RWPE1 (cell line): ENCODE measurements at regions not wholly inside any gene's neighbourhood (a gene's known extent, or its start where the extent isn't known, plus 50 kb on each side); places are given as distances from the start of the nearest gene placed in this dataset.

Experiments
- CTCF ChIA-PET: fragments of 350-600 bp; sonication (Branson Sonifier 250); formaldehyde crosslinking; extraction: SDS; loops from one replicate; lab custom pipeline; 2021; lab: Yijun Ruan, JAX
- POLR2A ChIA-PET: fragments of 400-600 bp; formaldehyde crosslinking; extraction: SDS; loops from one replicate; lab custom pipeline; 2020; ENCODE audit warnings: antibody characterized with exemption; ENCODE audit not compliant: low non-redundant PET; lab: Yijun Ruan, JAX
- DNase-seq: peaks from one replicate; pipeline ENCODE4 v3.0.0; 2012; ENCODE audit warnings: low spot score
- H3K27ac ChIP-seq: fragments of 450-650 bp; 2 replicates; pipeline ENCODE4 v1.5.1; 2017
- TF ChIP-seq, protein P1 (sequence below): fragments of 450-650 bp; conservative IDR thresholded peaks from 2 replicates; pipeline ENCODE4 v1.5.1; 2017; ENCODE audit warnings: low read depth, mild to moderate bottlenecking

DNA sequence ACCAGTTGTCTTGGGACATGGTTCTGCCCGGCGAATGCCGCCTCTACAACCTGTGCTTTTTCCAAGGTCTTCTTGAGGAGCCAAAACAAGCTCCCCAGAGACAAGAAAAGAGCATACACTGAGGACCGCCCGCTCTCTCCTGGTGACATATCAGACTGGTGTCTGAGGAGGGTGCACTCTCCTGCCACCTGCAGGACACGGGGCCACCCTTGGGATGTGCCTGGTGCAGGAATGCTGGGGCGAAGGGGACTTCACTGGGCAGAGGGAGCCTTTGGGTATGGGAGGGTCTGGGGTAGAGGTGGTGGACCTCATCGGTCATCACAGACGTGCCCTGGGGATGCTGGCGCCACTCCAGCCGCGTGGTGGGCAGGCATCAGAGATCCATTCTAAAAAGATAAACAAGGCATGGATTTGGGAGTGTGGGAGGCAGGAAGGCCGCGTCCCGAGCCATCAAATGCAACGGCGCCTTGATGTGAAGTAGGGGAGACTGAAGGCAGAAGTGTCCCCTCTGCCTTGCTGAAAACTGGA is 163.3 kb downstream of the CD83 start:
- H3K27ac ChIP-seq = no peak overlapping the region
- TF ChIP-seq, protein P1, sequence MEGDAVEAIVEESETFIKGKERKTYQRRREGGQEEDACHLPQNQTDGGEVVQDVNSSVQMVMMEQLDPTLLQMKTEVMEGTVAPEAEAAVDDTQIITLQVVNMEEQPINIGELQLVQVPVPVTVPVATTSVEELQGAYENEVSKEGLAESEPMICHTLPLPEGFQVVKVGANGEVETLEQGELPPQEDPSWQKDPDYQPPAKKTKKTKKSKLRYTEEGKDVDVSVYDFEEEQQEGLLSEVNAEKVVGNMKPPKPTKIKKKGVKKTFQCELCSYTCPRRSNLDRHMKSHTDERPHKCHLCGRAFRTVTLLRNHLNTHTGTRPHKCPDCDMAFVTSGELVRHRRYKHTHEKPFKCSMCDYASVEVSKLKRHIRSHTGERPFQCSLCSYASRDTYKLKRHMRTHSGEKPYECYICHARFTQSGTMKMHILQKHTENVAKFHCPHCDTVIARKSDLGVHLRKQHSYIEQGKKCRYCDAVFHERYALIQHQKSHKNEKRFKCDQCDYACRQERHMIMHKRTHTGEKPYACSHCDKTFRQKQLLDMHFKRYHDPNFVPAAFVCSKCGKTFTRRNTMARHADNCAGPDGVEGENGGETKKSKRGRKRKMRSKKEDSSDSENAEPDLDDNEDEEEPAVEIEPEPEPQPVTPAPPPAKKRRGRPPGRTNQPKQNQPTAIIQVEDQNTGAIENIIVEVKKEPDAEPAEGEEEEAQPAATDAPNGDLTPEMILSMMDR = no peak
- POLR2A ChIA-PET = no interaction called here
- CTCF ChIA-PET = no interaction called here
- no peak for DNase-seq

DNA sequence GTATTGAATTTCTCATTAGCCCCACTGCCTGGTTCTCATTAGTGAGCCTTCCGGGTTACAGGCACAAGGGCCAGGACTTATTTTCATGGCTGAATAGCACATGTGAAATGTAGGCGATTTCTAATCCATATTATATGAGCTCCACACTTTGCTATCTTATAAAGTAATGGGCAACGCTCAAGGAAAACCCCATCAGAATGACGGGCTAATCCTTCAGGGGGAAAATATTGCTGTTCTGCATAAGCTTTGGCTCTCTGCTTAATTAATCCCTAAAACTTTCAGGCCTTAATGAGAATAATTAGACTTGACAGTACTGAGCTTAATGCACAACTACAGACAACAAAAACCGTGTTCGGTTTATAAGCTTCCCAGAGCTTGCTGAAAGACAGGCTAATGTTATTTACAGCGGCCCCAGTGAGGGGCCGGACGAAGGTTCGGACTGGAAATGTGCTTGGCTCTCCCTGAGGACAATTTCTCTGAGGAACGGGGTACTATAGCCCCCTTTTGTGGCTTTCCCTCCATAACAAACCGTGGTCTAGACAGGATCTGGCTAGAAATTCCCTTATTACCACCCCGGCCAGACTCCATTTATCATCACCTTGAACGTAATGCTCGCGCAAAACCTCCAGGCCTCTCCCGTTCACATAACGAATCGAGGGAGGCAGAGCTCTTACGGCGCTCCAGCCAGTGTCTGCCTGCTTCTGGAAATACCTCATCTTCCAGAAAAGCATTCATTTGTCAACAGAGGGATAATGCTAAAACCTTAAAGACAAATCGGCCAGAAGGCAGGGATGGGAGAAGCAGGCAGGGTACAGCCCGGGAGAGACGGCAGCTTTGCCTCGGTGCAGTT is 164.5 kb downstream of the CD83 start:
- no peak overlapping the region for H3K27ac ChIP-seq
- ChIA-PET CTCF (no interaction called here), POLR2A (no interaction called here)
- TF ChIP-seq, protein P1 = no peak
- DNase-seq = no peak

DNA sequence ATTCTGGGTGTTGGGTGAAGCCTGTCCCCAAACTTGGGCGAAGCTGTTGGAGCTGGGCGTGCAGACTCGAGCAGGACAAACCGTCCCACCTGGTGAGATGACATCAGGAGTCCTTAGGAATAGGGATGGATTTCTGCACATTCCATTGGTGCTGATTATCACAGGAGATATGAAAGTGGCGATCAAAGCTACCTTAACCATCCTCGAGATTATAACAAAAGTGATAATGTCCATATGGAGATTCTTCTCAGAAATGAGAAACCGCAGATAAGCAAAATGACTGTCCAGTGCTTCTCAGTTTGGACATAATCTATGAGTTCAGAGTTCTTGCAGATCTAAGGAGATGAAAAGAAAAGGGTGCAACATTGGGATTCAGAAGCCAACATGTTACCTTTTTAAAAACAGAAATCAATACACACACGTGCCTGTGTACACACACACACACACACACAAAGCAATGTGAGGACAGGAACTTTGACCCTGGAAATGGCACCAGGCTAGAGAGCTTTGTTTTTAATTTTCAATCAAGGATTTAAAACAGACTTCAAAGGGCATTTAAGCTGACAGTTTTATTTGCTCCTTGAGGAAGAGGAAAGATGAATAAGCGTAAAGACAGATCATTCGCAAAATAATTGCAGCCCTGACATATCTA is 165.4 kb downstream of the CD83 start:
- no peak overlapping the region for H3K27ac ChIP-seq
- CTCF ChIA-PET = interaction anchor here (0.6 kb wide), 1 partner anchor 182 kb away, joined by 3 read pairs; no protein-coding TSS in a partner anchor
- no peak for DNase-seq
- TF ChIP-seq, protein P1 = no peak
- POLR2A ChIA-PET = no interaction called here

DNA sequence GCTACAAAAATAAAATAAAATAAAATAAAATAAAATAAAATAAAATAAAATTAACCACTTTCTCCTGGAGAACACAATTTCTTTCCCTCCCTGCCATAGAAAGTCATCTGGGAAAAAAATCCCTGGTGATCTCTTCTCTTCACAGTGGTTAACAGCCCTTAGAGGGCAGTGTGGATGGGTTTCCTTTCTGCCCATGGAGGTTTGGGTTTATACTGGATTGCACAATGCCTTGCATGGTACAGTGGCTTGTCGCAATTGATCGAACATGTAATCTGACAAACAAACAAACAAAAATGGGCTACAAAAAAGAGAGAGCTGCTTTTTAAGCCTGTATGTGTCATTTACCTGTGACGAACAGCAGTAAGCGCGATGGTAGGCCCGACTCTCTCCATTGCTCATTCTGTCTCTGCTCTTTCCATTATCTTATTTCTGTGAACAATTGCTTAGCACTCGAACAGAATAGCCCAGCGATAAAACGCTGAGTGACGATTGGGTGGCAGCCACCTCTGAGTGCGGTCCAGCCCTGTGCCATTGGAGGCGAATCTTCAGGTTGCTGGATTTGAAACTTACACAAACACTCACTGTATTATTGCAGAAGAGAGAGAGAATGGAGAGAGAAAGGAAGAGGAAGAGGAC is 166.1 kb downstream of the CD83 start:
- CTCF ChIA-PET = no interaction called here
- DNase-seq = no peak
- TF ChIP-seq, protein P1 = no peak

DNA sequence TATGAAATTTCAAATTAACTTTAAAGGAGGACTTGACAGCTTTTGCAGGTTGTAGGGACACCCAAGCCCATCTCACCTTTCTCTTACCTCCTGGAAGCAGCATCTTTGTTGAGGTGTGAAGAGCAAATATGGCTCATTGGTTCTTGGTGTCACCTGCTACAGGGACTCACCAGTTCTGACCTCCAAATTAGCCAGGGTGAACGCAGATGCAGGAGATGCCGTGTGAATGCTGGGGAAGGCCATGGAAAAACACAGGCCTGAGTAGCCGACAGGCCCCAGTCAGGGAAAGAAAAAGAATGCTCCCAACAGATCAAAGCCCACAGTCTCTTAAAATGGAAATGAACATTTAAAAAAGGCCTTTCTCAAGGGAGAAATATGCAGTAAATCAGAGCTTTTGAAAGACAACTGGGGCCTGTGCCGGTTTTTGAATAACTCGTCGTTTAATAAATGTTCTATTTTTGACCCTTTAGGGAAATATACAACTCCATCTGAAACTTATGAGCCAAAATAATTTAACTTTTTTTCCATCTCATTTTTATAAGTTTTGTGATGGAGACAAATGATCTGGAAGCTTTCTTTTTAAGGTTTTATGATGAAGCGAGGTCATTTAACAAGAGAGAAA is 167.5 kb downstream of the CD83 start:
- POLR2A ChIA-PET = no interaction called here
- CTCF ChIA-PET = no interaction called here

More for the DNA sequence above, 166.1 kb downstream of the CD83 start:
- POLR2A ChIA-PET = no interaction called here
- H3K27ac ChIP-seq = no peak overlapping the region

More for the DNA sequence above, 167.5 kb downstream of the CD83 start:
- no peak for DNase-seq
- H3K27ac ChIP-seq = no peak overlapping the region; the same call in 1 of the 2 replicates
- TF ChIP-seq, protein P1 = no peak
